ENCODE measurements at regions not wholly inside any gene's neighbourhood (a gene's known extent, or its start where the extent isn't known, plus 50 kb on each side); places are given as distances from the start of the nearest gene placed in this dataset.

- H3K4me3 ChIP-seq (ENCODE audit: low read depth, low read length), result no peak overlapping the region
- ChIA-PET CTCF (interaction anchor here (3.0 kb wide), 1 partner anchor 15 kb away, joined by 18 read pairs; no protein-coding TSS in a partner anchor), POLR2A (no interaction called here)
- no peaks in the 10 kb centered on the region for H3K9me3 ChIP-seq (ENCODE audit: control insufficient read depth, insufficient read depth, low read length)
- DNase-seq (ENCODE audit: low read depth, low spot score), result no peak
- no peaks in the 10 kb centered on the region for H3K27me3 ChIP-seq (ENCODE audit: control insufficient read depth, insufficient read depth, low read length)
- H3K27ac ChIP-seq (ENCODE audit: low read depth, low read length), result no peak overlapping the region
- no peak for TF ChIP-seq CTCF (IDR thresholded peaks at IDR 0.05; ENCODE audit: low read depth, low read length)
Measured at GRCh38 chr11:86885311-86885710, 69.9 kb downstream of the FZD4 start.

- ChIA-PET CTCF (interaction anchor here (1.6 to 3.0 kb wide), 2 partner anchors 18 kb away, joined by 6 to 18 read pairs; no protein-coding TSS in a partner anchor), POLR2A (no interaction called here)
- peak overlapping the region; percentile 59 for H3K27ac ChIP-seq (ENCODE audit: low read depth, low read length)
- H3K27me3 ChIP-seq (ENCODE audit: control insufficient read depth, insufficient read depth, low read length), result no peaks in the 10 kb centered on the region
- no peak for TF ChIP-seq CTCF (IDR thresholded peaks at IDR 0.05; ENCODE audit: low read depth, low read length)
- peak; percentile 71 for DNase-seq (ENCODE audit: low read depth, low spot score)
- H3K9me3 ChIP-seq (ENCODE audit: control insufficient read depth, insufficient read depth, low read length), result no peaks in the 10 kb centered on the region
- no peak overlapping the region for H3K4me3 ChIP-seq (ENCODE audit: low read depth, low read length)
Measured at GRCh38 chr11:86888164-86889000, 66.8 kb downstream of the FZD4 start.

- no peak for DNase-seq (ENCODE audit: low read depth, low spot score)
- H3K9me3 ChIP-seq (ENCODE audit: control insufficient read depth, insufficient read depth, low read length), result no peaks in the 10 kb centered on the region
- H3K4me3 ChIP-seq (ENCODE audit: low read depth, low read length), result no peak overlapping the region
- no peaks in the 10 kb centered on the region for H3K27me3 ChIP-seq (ENCODE audit: control insufficient read depth, insufficient read depth, low read length)
- H3K27ac ChIP-seq (ENCODE audit: low read depth, low read length), result peak overlapping the region; percentile 59
- TF ChIP-seq CTCF (IDR thresholded peaks at IDR 0.05; ENCODE audit: low read depth, low read length), result no peak
- ChIA-PET POLR2A (no interaction called here), CTCF (interaction anchor here (1.6 kb wide), 1 partner anchor 19 kb away, joined by 6 read pairs; no protein-coding TSS in a partner anchor)
Measured at GRCh38 chr11:86889001-86889341, 66.2 kb downstream of the FZD4 start.

GRCh38 chr11:86891036-86891435 lies 64.2 kb downstream of the FZD4 start:
- DNase-seq (ENCODE audit: low read depth, low spot score), result no peak
- no peak for TF ChIP-seq CTCF (IDR thresholded peaks at IDR 0.05; ENCODE audit: low read depth, low read length)
- ChIA-PET CTCF (no interaction called here), POLR2A (no interaction called here)
- Histone ChIP-seq H3K4me3 (ENCODE audit: low read depth, low read length) (no peak overlapping the region), H3K27me3 (ENCODE audit: control insufficient read depth, insufficient read depth, low read length) (no peaks in the 10 kb centered on the region), H3K9me3 (ENCODE audit: control insufficient read depth, insufficient read depth, low read length) (no peaks in the 10 kb centered on the region), H3K27ac (ENCODE audit: low read depth, low read length) (no peak overlapping the region)

GRCh38 chr11:86893235-86893634 lies 62.0 kb downstream of the FZD4 start:
- TF ChIP-seq CTCF (IDR thresholded peaks at IDR 0.05; ENCODE audit: low read depth, low read length), result no peak
- no peaks in the 10 kb centered on the region for H3K27me3 ChIP-seq (ENCODE audit: control insufficient read depth, insufficient read depth, low read length)
- no peak overlapping the region for H3K27ac ChIP-seq (ENCODE audit: low read depth, low read length)
- H3K9me3 ChIP-seq (ENCODE audit: control insufficient read depth, insufficient read depth, low read length), result no peaks in the 10 kb centered on the region
- no peak overlapping the region for H3K4me3 ChIP-seq (ENCODE audit: low read depth, low read length)
- POLR2A ChIA-PET, result no interaction called here
- DNase-seq (ENCODE audit: low read depth, low spot score), result no peak
- CTCF ChIA-PET, result interaction anchor here (1.0 kb wide), 1 partner anchor 23 kb away, joined by 5 read pairs; no protein-coding TSS in a partner anchor
